NCI-H2196 treated with DMSO at 0.1 percent for 48 hours (cell line): ENCODE measurements at regions not wholly inside any gene's neighbourhood (a gene's known extent, or its start where the extent isn't known, plus 50 kb on each side); places are given as distances from the start of the nearest gene placed in this dataset.

ENCODE experiments used
- DNase-seq: peaks from one replicate; lab custom pipeline; 2025; ENCODE audit not compliant: unreplicated experiment; lab: John Stamatoyannopoulos, UW

- DNase-seq, result no peak
Measured at GRCh38 chr17:79425686-79426085, 185.2 kb downstream of the RBFOX3 start.

GRCh38 chr17:79424471-79425185 lies 186.2 kb downstream of the RBFOX3 start:
- DNase-seq, result no peak

- no peak for DNase-seq
Measured at GRCh38 chr17:79423811-79424465, 186.9 kb downstream of the RBFOX3 start.

- no peak for DNase-seq
Measured at GRCh38 chr17:79422236-79422635, 188.6 kb downstream of the RBFOX3 start.

- DNase-seq, result no peak
Measured at GRCh38 chr17:79420318-79421243, 190.3 kb downstream of the RBFOX3 start.

- DNase-seq, result no peak
Measured at GRCh38 chr17:79417476-79417988, 193.3 kb downstream of the RBFOX3 start.

GRCh38 chr17:79415909-79416308 lies 194.9 kb downstream of the RBFOX3 start:
- no peak for DNase-seq

- DNase-seq, result no peak
Measured at GRCh38 chr17:79415365-79415764, 195.5 kb downstream of the RBFOX3 start.

- DNase-seq, result no peak
Measured at GRCh38 chr17:79414793-79415211, 196.0 kb downstream of the RBFOX3 start.

- no peak for DNase-seq
Measured at GRCh38 chr17:79414063-79414792, 196.6 kb downstream of the RBFOX3 start.

GRCh38 chr17:79413611-79414010 lies 197.2 kb downstream of the RBFOX3 start:
- DNase-seq, result peak; percentile 95

GRCh38 chr17:79412886-79413390 lies 197.9 kb downstream of the RBFOX3 start:
- peak; percentile 43 for DNase-seq

GRCh38 chr17:79412110-79412509 lies 198.7 kb downstream of the RBFOX3 start:
- DNase-seq, result no peak

- no peak for DNase-seq
Measured at GRCh38 chr17:79411419-79411818, 199.4 kb downstream of the RBFOX3 start.

GRCh38 chr17:79410681-79411080 lies 200.2 kb downstream of the RBFOX3 start:
- DNase-seq, result no peak

- DNase-seq, result no peak
Measured at GRCh38 chr17:79408251-79408650, 202.6 kb downstream of the RBFOX3 start.

- DNase-seq, result no peak
Measured at GRCh38 chr17:79407385-79407784, 203.5 kb downstream of the RBFOX3 start.

GRCh38 chr17:79406316-79406715 lies 204.5 kb downstream of the RBFOX3 start:
- DNase-seq, result no peak

GRCh38 chr17:79405823-79406222 lies 205.0 kb downstream of the RBFOX3 start:
- DNase-seq, result no peak

- DNase-seq, result no peak
Measured at GRCh38 chr17:79404136-79404911, 206.5 kb downstream of the RBFOX3 start.
